OCI-LY3 (cell line): ENCODE measurements at regions not wholly inside any gene's neighbourhood (a gene's known extent, or its start where the extent isn't known, plus 50 kb on each side); places are given as distances from the start of the nearest gene placed in this dataset.

Source experiments
- CTCF ChIP-seq: fragments of 200-600, 300-600 bp; sonication (generic); IDR thresholded peaks from 2 replicates; pipeline ENCODE4 v1.5.1; 2014; ENCODE audit warnings: antibody characterized with exemption, low read length, low read depth
- EZH2phosphoT487 ChIP-seq: fragments of 200-600 bp; shearing (Covaris generic); IDR thresholded peaks from 2 replicates; pipeline ENCODE4 v1.6.1; 2018; ENCODE audit warnings: antibody characterized with exemption, mixed run types, low read depth

GRCh38 chr22:49049691-49050090 lies 778.0 kb downstream of the BRD1 start:
- TF ChIP-seq CTCF (no peak), EZH2phosphoT487 (no peak)
